Panc1 (cell line): ENCODE measurements at regions not wholly inside any gene's neighbourhood (a gene's known extent, or its start where the extent isn't known, plus 50 kb on each side); places are given as distances from the start of the nearest gene placed in this dataset.

ENCODE experiments used
- ATAC-seq: fragments of 200-7000 bp; cut with Tn5 transposase; 2 replicates; pipeline ENCODE4 v1.9.1; 2020; ENCODE audit warnings: mild to moderate bottlenecking, moderate library complexity
- BruUV-seq: library from RNA; stranded (reverse); fragments of 400-500 nt; replicated peaks from 2 replicates; lab custom pipeline; 2021; lab: Mats Ljungman, UMichigan
- CTCF ChIA-PET: fragments of 300-600 bp; sonication (Branson Sonifier 250); formaldehyde crosslinking; loops from one replicate; lab custom pipeline; 2022; ENCODE audit warnings: antibody characterized with exemption; lab: Charles Lee
- POLR2A ChIA-PET: fragments of 300-600 bp; sonication (Branson Sonifier 250); formaldehyde crosslinking; loops from one replicate; lab custom pipeline; 2022; ENCODE audit warnings: antibody characterized with exemption; lab: Charles Lee
- DNase-seq: peaks from one replicate; pipeline ENCODE4 v3.0.0-alpha.2; 2010; ENCODE audit warnings: low read depth, low spot score
- H3K27ac ChIP-seq: 2 replicates; pipeline ENCODE4 v1.5.1; 2011; ENCODE audit warnings: mild to moderate bottlenecking, low read length, inconsistent platforms
- H3K27me3 ChIP-seq: fragments of 200-500 bp; sonication (Bioruptor generic); 2 replicates; pipeline ENCODE4 v1.6.0; 2014; ENCODE audit warnings: low read length, inconsistent platforms; ENCODE audit not compliant: control insufficient read depth, insufficient read depth
- H3K36me3 ChIP-seq: fragments of 200-500 bp; sonication (Bioruptor generic); 2 replicates; pipeline ENCODE4 v1.5.1; 2014; ENCODE audit warnings: inconsistent platforms, mild to moderate bottlenecking, low read length, moderate library complexity; ENCODE audit not compliant: control insufficient read depth, insufficient read depth
- H3K4me1 ChIP-seq: 2 replicates; pipeline ENCODE4 v1.5.1; 2011; ENCODE audit warnings: inconsistent platforms, mild to moderate bottlenecking, low read length, moderate library complexity; ENCODE audit not compliant: control insufficient read depth, insufficient read depth
- H3K4me3 ChIP-seq, 2 experiments: 2 replicates each; pipeline ENCODE4 v1.5.1; 2011 to 2012; ENCODE audit warnings: low read depth in 2 of 2, low read length in 2 of 2, mild to moderate bottlenecking in 2 of 2, inconsistent platforms in 1 of 2, moderate library complexity in 1 of 2
- H3K9me3 ChIP-seq: fragments of 200-500 bp; sonication (Bioruptor generic); 2 replicates; pipeline ENCODE4 v1.5.1; 2014; ENCODE audit warnings: low read depth, mild to moderate bottlenecking, inconsistent platforms, low read length, moderate library complexity; ENCODE audit not compliant: control insufficient read depth, insufficient read depth
- POLR2AphosphoS5 ChIP-seq: IDR thresholded peaks from 2 replicates; pipeline ENCODE4 v1.6.1; 2012; ENCODE audit warnings: mild to moderate bottlenecking, low read depth, low read length, moderate library complexity
- SIN3A ChIP-seq: IDR thresholded peaks from 2 replicates; pipeline ENCODE4 v1.6.1; 2012; ENCODE audit warnings: low read depth, mild to moderate bottlenecking, low read length, moderate library complexity, borderline replicate concordance; ENCODE audit not compliant: insufficient read depth
- TCF7L2 ChIP-seq: IDR thresholded peaks from 2 replicates; pipeline ENCODE4 v1.6.1; 2011; ENCODE audit warnings: mild to moderate bottlenecking, low read depth, low read length, inconsistent platforms
- in situ Hi-C: cut with HindIII; loops from 2 replicates; pipeline ENCODE4 v1.10.0; 2016; ENCODE audit warnings: low sequenced_read_pairs, low pct_unique_long_range_greater_than_20kb
- intact Hi-C: fragments of 100-400 bp; cut with micrococcal nuclease; formaldehyde crosslinking; loops from one replicate; pipeline ENCODE4 v1.10.0; 2022; ENCODE audit not compliant: unreplicated experiment
- TF ChIP-seq, protein P1 (sequence below): fragments of 450-650 bp; IDR thresholded peaks from 2 replicates; pipeline ENCODE4 v1.5.1; 2017; ENCODE audit warnings: mild to moderate bottlenecking
- TF ChIP-seq, protein P2 (sequence below), 2 experiments: IDR thresholded peaks; 2 replicates each; pipeline ENCODE4 v1.6.1; 2011 to 2012; ENCODE audit warnings: low read depth in 2 of 2, control low read depth in 1 of 2, low read length in 1 of 2, mild to moderate bottlenecking in 1 of 2, moderate library complexity in 1 of 2; ENCODE audit not compliant: insufficient read depth in 1 of 2

DNA sequence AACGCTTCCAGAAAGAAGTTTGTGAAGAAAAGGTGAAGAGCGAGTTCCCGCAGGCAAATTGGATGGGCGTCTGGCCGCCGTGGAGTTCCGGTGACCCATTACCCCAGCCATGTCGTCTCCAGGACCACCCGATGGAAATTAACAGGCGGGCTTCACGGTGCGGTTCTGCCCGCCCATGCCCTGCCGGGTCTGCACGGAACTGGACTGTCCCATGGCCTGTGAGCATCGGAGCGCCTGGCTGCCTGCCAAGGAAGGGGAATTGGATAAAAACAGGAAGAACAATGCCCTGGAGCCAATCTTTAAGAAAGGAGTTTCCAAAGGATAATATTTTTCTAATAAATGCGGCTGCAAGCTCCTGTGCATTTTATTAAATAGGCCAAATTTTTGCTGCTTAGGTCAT is 319.8 kb upstream of the SLC7A11 start:
- H3K27ac ChIP-seq: no peak overlapping the region
- ChIA-PET POLR2A (no interaction called here), CTCF (no interaction called here)
- intact Hi-C loops: no loop called here
- no peaks in the 10 kb centered on the region for H3K4me1 ChIP-seq
- H3K4me3 ChIP-seq: no peak overlapping the region
- H3K9me3 ChIP-seq: no peaks in the 10 kb centered on the region
- ATAC-seq (no peak), DNase-seq (no peak)
- no peaks in the 10 kb centered on the region for H3K27me3 ChIP-seq
- TF ChIP-seq TCF7L2 (no peak), SIN3A (no peak), POLR2AphosphoS5 (no peak)
- TF ChIP-seq, protein P1, sequence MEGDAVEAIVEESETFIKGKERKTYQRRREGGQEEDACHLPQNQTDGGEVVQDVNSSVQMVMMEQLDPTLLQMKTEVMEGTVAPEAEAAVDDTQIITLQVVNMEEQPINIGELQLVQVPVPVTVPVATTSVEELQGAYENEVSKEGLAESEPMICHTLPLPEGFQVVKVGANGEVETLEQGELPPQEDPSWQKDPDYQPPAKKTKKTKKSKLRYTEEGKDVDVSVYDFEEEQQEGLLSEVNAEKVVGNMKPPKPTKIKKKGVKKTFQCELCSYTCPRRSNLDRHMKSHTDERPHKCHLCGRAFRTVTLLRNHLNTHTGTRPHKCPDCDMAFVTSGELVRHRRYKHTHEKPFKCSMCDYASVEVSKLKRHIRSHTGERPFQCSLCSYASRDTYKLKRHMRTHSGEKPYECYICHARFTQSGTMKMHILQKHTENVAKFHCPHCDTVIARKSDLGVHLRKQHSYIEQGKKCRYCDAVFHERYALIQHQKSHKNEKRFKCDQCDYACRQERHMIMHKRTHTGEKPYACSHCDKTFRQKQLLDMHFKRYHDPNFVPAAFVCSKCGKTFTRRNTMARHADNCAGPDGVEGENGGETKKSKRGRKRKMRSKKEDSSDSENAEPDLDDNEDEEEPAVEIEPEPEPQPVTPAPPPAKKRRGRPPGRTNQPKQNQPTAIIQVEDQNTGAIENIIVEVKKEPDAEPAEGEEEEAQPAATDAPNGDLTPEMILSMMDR: no peak
- TF ChIP-seq, protein P2, sequence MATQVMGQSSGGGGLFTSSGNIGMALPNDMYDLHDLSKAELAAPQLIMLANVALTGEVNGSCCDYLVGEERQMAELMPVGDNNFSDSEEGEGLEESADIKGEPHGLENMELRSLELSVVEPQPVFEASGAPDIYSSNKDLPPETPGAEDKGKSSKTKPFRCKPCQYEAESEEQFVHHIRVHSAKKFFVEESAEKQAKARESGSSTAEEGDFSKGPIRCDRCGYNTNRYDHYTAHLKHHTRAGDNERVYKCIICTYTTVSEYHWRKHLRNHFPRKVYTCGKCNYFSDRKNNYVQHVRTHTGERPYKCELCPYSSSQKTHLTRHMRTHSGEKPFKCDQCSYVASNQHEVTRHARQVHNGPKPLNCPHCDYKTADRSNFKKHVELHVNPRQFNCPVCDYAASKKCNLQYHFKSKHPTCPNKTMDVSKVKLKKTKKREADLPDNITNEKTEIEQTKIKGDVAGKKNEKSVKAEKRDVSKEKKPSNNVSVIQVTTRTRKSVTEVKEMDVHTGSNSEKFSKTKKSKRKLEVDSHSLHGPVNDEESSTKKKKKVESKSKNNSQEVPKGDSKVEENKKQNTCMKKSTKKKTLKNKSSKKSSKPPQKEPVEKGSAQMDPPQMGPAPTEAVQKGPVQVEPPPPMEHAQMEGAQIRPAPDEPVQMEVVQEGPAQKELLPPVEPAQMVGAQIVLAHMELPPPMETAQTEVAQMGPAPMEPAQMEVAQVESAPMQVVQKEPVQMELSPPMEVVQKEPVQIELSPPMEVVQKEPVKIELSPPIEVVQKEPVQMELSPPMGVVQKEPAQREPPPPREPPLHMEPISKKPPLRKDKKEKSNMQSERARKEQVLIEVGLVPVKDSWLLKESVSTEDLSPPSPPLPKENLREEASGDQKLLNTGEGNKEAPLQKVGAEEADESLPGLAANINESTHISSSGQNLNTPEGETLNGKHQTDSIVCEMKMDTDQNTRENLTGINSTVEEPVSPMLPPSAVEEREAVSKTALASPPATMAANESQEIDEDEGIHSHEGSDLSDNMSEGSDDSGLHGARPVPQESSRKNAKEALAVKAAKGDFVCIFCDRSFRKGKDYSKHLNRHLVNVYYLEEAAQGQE (IDR thresholded peaks at IDR 0.05; ENCODE audit: insufficient read depth in 1 of 2, low read depth in 2 of 2, low read length in 1 of 2): no peak
- in situ Hi-C loops: no loop called here
- no peaks in the 10 kb centered on the region for H3K36me3 ChIP-seq
- BruUV-seq: no TSS peak

DNA sequence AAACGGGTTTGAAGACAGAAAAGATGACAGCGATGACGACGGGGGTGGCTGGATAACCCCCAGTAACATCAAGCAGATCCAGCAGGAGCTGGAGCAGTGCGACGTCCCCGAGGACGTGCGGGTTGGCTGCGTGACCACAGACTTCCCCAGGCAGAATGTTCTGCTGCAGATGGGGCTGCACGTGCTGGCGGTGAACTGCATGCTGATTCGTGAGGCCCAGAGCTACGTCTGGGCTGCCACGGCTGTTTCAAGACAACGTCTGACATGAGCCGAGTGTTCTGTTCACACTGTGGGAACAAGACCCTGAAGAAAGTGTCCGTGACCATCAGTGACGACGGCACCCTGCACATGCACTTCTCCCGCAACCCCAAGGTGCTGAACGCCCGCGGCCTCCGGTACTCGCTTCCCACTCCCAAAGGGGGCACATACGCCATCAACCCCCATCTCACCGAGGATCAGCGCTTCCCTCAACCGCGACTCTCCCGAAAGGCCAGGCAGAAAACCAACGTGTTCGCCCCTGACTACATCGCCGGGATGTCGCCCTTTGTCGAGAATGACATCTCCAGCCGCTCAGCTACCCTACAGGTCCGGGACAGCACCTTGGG is 319.2 kb upstream of the SLC7A11 start:
- no TSS peak for BruUV-seq
- H3K4me3 ChIP-seq: no peak overlapping the region
- no peaks in the 10 kb centered on the region for H3K27me3 ChIP-seq
- no peaks in the 10 kb centered on the region for H3K4me1 ChIP-seq
- in situ Hi-C loops (no loop called here), intact Hi-C loops (no loop called here)
- no peak for TF ChIP-seq POLR2AphosphoS5
- TF ChIP-seq SIN3A: no peak
- TF ChIP-seq TCF7L2: no peak
- TF ChIP-seq, protein P2 (IDR thresholded peaks at IDR 0.05; ENCODE audit: insufficient read depth in 1 of 2, low read depth in 2 of 2, low read length in 1 of 2): no peak
- TF ChIP-seq, protein P1: no peak
- POLR2A ChIA-PET: no interaction called here
- ATAC-seq (no peak), DNase-seq (no peak)
- H3K27ac ChIP-seq: no peak overlapping the region
- H3K9me3 ChIP-seq: no peaks in the 10 kb centered on the region
- no peaks in the 10 kb centered on the region for H3K36me3 ChIP-seq
- CTCF ChIA-PET: no interaction called here
